ENCODE measurements at regions not wholly inside any gene's neighbourhood (a gene's known extent, or its start where the extent isn't known, plus 50 kb on each side); places are given as distances from the start of the nearest gene placed in this dataset.

- DNase-seq, result no peak
These were observed 509.0 kb downstream of the OLFM4 start for GRCh38 chr13:53537586-53537985.

DNA sequence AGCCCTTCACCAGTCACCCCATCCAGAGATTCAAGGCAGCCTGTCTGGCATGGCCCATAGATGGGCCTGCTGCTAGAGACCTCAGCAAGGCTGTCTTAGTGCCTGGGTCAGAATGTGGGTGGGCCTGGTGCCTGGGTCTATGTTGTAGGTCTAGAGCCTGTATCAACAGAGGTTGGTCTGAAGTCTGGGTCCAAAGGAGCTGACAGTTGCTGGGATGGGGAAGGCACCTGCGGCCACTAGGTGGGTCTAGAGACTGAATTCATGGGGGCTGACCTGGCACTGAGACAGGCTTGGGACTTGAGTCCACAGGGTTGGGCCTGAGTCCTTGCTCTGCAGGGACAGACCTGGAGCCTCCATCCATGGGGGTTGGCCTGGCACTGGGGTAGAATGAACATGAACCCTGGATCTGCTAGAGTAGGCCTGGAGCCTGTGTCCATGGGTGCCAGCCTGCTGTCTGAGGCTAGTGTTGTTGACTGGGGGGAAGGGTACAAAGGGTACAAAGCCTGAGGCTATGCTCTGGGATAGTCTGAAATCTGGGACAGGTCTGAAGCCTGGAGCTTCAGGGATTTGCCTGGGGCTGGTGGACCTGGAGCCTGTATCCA, 516.8 kb downstream of the OLFM4 start:
- DNase-seq, result no peak

- DNase-seq, result no peak
These were observed 531.9 kb downstream of the OLFM4 start for GRCh38 chr13:53560556-53560955.

DNA sequence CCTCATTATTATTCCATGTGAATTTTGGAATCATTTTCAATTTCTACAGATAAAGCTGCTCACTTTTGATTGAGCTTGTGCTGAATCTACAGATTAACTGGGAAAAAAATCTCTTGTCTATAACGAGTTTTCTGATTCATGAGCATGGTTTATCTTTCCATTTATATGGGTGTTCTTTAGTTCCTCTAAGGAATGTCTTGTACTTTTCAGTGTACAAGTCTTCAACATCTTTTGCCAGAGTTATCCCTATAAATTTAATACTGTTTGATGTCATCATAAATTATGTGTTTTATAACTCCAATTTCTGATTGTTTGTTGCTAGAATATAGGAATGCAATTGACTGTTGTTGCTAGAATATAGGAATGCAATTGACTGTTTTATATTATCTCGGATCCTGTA, 533.8 kb downstream of the OLFM4 start:
- DNase-seq, result no peak

DNA sequence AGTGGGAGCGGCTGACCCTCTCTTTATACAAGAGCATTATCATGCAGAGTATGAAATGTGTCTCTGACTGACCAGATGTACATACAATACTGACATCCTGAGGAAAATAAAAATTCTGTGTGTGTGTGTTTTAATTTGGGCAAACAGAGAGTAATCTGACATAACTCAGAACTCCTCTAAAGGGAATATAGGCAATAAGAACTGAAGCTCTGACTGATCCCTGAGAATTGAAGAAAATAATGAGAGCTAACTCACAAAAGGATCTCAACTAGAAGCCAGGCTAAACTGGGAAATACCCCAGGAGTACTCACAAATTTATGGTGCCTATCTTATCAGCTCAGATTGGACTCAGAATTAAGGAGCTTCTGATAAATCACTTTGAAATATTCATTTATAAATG, 539.9 kb downstream of the OLFM4 start:
- DNase-seq, result no peak

- no peak for DNase-seq
These were observed 540.8 kb downstream of the OLFM4 start for GRCh38 chr13:53569453-53569852.

DNA sequence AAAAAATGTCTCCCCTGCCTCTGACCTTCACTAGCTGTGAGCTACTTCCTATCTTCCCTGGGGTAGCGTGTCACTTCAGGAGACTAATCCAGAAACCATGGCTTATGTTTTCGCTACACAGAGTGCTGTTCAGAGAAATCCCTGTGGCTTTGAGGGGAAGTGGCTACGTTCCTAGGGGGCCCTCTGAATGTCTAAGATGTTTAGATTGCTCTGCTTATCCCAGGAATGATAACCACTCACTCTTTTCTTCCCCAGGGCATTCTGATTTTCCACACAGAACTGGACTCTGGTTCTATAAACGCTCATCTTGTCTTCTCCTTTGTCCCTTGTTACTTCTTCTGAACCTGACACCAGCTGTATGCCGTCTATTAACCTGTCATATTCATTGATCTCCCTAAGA, 572.5 kb downstream of the OLFM4 start:
- DNase-seq, result no peak

GRCh38 chr13:53605326-53605725, 576.7 kb downstream of the OLFM4 start:
- DNase-seq, result no peak

DNA sequence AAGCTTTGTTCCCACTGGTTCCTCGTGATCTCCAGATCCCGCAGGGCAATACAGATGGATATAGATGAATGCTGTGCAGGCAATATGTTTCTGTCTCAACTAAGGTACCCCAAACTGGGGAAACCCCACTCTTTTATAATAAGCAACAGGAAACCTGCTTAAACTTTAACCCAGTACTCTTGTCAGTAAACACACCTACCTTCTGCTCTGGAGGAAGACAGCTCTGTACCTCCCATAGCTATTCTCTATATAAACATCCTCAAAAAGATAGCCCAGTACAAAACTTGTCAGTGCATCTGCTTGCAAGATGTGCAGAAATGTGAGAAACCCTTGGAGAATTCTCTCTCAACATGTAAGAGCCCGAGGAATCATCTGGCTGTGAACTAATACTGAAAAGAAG, 583.6 kb downstream of the OLFM4 start:
- DNase-seq, result no peak

- no peak for DNase-seq
These were observed 593.8 kb downstream of the OLFM4 start for GRCh38 chr13:53622456-53622855.

- DNase-seq, result no peak
These were observed 594.5 kb downstream of the OLFM4 start for GRCh38 chr13:53623146-53623545.

DNA sequence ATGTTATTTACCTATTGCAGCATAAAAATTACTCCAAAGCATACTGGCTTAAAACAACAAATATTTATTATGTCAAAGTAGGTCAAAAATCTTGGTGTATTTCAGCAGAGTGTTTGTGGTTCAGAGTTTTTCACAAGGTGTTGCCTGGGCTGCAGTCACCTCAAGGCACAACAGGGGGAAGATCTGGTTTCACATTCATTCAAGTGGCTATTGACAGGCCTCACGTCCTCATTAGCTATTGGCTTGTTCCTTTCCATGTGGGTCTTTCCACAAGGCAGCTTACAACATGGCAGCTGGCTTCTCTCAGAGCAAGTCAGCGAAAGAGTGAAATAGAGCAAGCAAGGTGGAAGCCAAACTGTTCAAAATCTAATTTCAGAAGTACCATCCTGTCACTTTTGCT, 602.9 kb downstream of the OLFM4 start:
- DNase-seq, result no peak

GRCh38 chr13:53638040-53638439, 609.4 kb downstream of the OLFM4 start:
- DNase-seq, result no peak

GRCh38 chr13:53642306-53642705, 613.7 kb downstream of the OLFM4 start:
- no peak for DNase-seq

- DNase-seq, result no peak
These were observed 620.1 kb downstream of the OLFM4 start for GRCh38 chr13:53648673-53649072.

- no peak for DNase-seq
These were observed 643.4 kb downstream of the OLFM4 start for GRCh38 chr13:53672005-53672404.

GRCh38 chr13:53683146-53683545, 654.5 kb downstream of the OLFM4 start:
- DNase-seq, result no peak

GRCh38 chr13:53683608-53684007, 655.0 kb downstream of the OLFM4 start:
- DNase-seq, result no peak

DNA sequence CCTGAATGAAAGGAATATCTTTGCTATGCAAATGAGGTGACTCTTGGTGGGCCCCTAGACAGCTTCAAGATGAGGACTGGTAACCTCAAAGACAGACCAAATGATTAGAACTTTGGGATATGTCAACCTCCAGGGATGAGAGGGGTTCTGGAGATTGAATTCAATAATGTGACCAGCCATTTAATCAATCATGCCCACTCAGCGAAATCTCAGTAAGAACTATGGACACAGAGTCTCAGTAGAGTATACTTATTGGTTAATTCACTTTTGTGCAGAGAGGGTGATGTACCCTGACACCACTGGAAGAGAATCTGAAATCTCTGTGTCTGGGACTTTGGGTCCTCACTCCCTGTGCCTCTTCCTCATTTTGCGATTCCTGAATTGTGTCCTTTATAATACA, 662.8 kb downstream of the OLFM4 start:
- no peak for DNase-seq

GRCh38 chr13:53694814-53695532, 666.4 kb downstream of the OLFM4 start:
- DNase-seq, result no peak

DNA sequence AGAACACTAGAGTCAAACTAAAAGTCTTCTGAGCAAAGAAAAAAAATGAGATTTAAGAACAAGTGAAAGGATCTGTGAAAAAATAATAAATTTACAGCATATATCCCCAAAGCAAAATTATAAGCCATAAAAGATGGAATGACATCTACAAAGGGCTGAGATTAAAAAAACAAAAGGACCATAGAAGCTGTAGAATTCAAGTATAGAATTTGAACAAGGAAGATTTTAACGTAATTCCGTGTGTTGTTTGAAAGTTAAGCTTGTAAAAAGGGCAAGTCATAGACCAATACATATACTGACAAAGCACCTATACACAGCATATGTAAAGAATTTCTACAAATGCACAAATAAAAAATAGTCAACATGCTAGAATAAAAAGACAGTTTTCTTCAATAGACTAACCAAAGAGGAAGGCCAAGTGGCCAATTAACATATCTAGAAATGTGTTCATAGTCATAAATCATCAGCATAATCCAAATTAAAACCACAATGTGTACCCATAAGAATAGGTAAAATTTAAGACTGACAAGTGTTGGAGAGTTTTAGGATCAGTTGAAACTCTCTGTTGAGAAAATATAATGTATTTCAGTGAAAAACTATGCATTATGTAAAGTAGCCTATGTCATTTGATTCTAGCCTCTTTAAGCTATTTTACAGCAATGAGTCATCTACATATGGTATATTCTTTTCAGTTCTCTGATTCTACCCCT, 674.9 kb downstream of the OLFM4 start:
- no peak for DNase-seq

DNA sequence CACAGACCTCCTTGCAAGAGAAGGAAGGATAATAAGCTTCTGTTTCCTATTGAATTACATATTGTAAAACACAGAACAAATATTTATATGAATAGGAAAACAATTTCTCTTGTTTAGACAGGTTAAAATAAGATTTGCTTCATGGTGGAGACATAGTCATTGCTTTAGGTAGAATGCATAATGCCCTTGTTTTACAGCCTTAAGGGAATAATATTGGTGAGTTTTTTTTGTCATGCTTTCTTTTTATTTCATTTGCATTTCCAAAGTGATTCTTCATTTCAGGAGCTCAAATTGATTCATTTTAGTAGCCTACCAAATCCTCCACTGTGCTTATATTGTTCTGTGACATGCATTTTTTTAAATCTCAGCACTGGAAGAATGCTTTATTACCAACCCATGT, 690.7 kb downstream of the OLFM4 start:
- no peak for DNase-seq

DNA sequence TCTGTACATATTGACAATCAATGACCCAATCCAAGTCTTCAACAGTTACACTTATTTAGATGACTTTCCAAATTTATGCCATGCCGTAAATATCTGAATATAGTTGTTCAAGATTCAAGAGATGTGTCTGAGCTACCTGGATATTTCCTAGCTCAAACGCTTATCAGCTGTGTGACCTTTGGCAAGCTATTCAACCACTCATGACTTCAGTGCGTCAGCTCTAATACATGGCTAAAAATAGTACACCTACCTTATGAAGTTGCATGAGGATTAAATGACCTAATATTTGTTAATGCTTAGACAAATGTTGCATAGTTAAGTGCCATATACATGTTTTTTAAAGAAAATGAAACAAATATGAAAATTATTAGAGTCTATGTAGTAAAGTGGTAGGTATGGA, 704.1 kb downstream of the OLFM4 start:
- no peak for DNase-seq

GRCh38 chr13:53743906-53744305, 715.3 kb downstream of the OLFM4 start:
- DNase-seq, result no peak
